H9 (cell line): ENCODE measurements at regions not wholly inside any gene's neighbourhood (a gene's known extent, or its start where the extent isn't known, plus 50 kb on each side); places are given as distances from the start of the nearest gene placed in this dataset.

Source experiments
- DNase-seq: peaks from one replicate; pipeline ENCODE4 v3.0.0-alpha.2; 2017
- H2AFZ ChIP-seq: one replicate; pipeline ENCODE4 v1.6.1; 2013; ENCODE audit warnings: mild to moderate bottlenecking, low read length, control low read depth, moderate library complexity
- H2AK5ac ChIP-seq: 2 replicates; pipeline ENCODE4 v1.6.1; 2013; ENCODE audit warnings: low read length, control low read depth, mixed read lengths; ENCODE audit not compliant: insufficient read length
- H2BK120ac ChIP-seq: one replicate; pipeline ENCODE4 v1.6.1; 2013; ENCODE audit warnings: low read depth, mild to moderate bottlenecking, low read length, control low read depth, inconsistent platforms; ENCODE audit not compliant: poor library complexity, severe bottlenecking
- H2BK12ac ChIP-seq: 2 replicates; pipeline ENCODE4 v1.6.1; 2013; ENCODE audit warnings: low read length, control low read depth, mixed read lengths, low read depth; ENCODE audit not compliant: insufficient read length
- H2BK15ac ChIP-seq: 2 replicates; pipeline ENCODE4 v1.6.1; 2013; ENCODE audit warnings: low read depth, low read length, control low read depth
- H2BK20ac ChIP-seq: one replicate; pipeline ENCODE4 v1.6.1; 2013; ENCODE audit warnings: low read depth, mild to moderate bottlenecking, low read length, control low read depth, inconsistent platforms; ENCODE audit not compliant: poor library complexity, severe bottlenecking
- H2BK5ac ChIP-seq: 2 replicates; pipeline ENCODE4 v1.6.1; 2013; ENCODE audit warnings: low read length, control low read depth, mixed read lengths; ENCODE audit not compliant: insufficient read length
- H3K14ac ChIP-seq: 2 replicates; pipeline ENCODE4 v1.6.1; 2013; ENCODE audit warnings: low read length, control low read depth; ENCODE audit not compliant: insufficient read depth
- H3K18ac ChIP-seq: 2 replicates; pipeline ENCODE4 v1.6.1; 2013; ENCODE audit warnings: low read depth, mild to moderate bottlenecking, mixed read lengths, low read length, control low read depth; ENCODE audit not compliant: insufficient read length
- H3K23ac ChIP-seq: 2 replicates; pipeline ENCODE4 v1.6.1; 2013; ENCODE audit warnings: low read length, control low read depth, mixed read lengths, low read depth; ENCODE audit not compliant: insufficient read length
- H3K23me2 ChIP-seq: 2 replicates; pipeline ENCODE4 v1.6.1; 2013; ENCODE audit warnings: low read depth, mild to moderate bottlenecking, mixed read lengths, low read length, control low read depth; ENCODE audit not compliant: insufficient read length, poor library complexity, severe bottlenecking
- H3K27ac ChIP-seq: 2 replicates; pipeline ENCODE4 v1.5.1; 2013; ENCODE audit warnings: low read length, control low read depth, mixed read lengths, low read depth; ENCODE audit not compliant: insufficient read length
- H3K27me3 ChIP-seq: 2 replicates; pipeline ENCODE4 v1.6.1; 2013; ENCODE audit warnings: low read length, control low read depth, inconsistent platforms; ENCODE audit not compliant: insufficient read depth
- H3K4ac ChIP-seq: 2 replicates; pipeline ENCODE4 v1.6.1; 2013; ENCODE audit warnings: low read depth, mild to moderate bottlenecking, control low read depth, inconsistent platforms, low read length, moderate library complexity
- H3K4me1 ChIP-seq: 2 replicates; pipeline ENCODE4 v1.6.1; 2013; ENCODE audit warnings: low read length, control low read depth, inconsistent platforms; ENCODE audit not compliant: insufficient read depth
- H3K4me2 ChIP-seq: 2 replicates; pipeline ENCODE4 v1.6.1; 2013; ENCODE audit warnings: low read length, control low read depth, mixed read lengths; ENCODE audit not compliant: insufficient read length, insufficient read depth
- H3K56ac ChIP-seq: 2 replicates; pipeline ENCODE4 v1.6.1; 2013; ENCODE audit warnings: low read depth, mild to moderate bottlenecking, mixed read lengths, low read length, control low read depth; ENCODE audit not compliant: insufficient read length
- H3K79me1 ChIP-seq: 2 replicates; pipeline ENCODE4 v1.6.1; 2013; ENCODE audit warnings: low read depth, mild to moderate bottlenecking, moderate library complexity, low read length, control low read depth, inconsistent platforms; ENCODE audit not compliant: insufficient read depth, poor library complexity, severe bottlenecking
- H3K79me2 ChIP-seq: 2 replicates; pipeline ENCODE4 v1.6.1; 2013; ENCODE audit warnings: low read length, control low read depth, inconsistent platforms; ENCODE audit not compliant: insufficient read depth
- H3K9ac ChIP-seq: 2 replicates; pipeline ENCODE4 v1.6.1; 2013; ENCODE audit warnings: low read length, control low read depth, mixed read lengths; ENCODE audit not compliant: insufficient read length; ENCODE audit errors: extremely low read depth
- H3K9me3 ChIP-seq: one replicate; pipeline ENCODE4 v1.6.1; 2013; ENCODE audit warnings: low read depth, low read length, inconsistent platforms; ENCODE audit not compliant: control insufficient read depth
- H3T11ph ChIP-seq: one replicate; pipeline ENCODE4 v1.6.1; 2013; ENCODE audit warnings: mild to moderate bottlenecking, low read length, control low read depth, inconsistent platforms
- H4K20me1 ChIP-seq: one replicate; pipeline ENCODE4 v1.6.1; 2013; ENCODE audit not compliant: control insufficient read depth, insufficient read length, insufficient read depth
- H4K5ac ChIP-seq: 2 replicates; pipeline ENCODE4 v1.6.1; 2013; ENCODE audit warnings: low read depth, mild to moderate bottlenecking, mixed read lengths, low read length, control low read depth; ENCODE audit not compliant: insufficient read length
- H4K8ac ChIP-seq: replicated peaks from 2 replicates; pipeline ENCODE4 v1.6.1; 2013; ENCODE audit warnings: low read length, control low read depth, mixed read lengths, low read depth; ENCODE audit not compliant: insufficient read length
- H4K91ac ChIP-seq: 2 replicates; pipeline ENCODE4 v1.6.1; 2013; ENCODE audit warnings: low read depth, mild to moderate bottlenecking, moderate library complexity, mixed read lengths, low read length, control low read depth; ENCODE audit not compliant: insufficient read length
- H3K27ac Mint-ChIP-seq, 3 experiments: 2 replicates in 2 of 3; 3 replicates in 1 of 3; pipeline ENCODE4 v1.8.0; 2020 to 2021; ENCODE audit warnings: mixed read lengths in 3 of 3, mild to moderate bottlenecking in 1 of 3, moderate library complexity in 1 of 3
- H3K27me3 Mint-ChIP-seq: 2 replicates; pipeline ENCODE4 v1.8.0; 2021; ENCODE audit warnings: low read depth, mild to moderate bottlenecking, moderate library complexity, mixed read lengths
- H3K36me3 Mint-ChIP-seq, 3 experiments: 2 replicates in 2 of 3; 3 replicates in 1 of 3; pipeline ENCODE4 v1.8.0; 2020 to 2021; ENCODE audit warnings: low read depth in 3 of 3, mixed read lengths in 3 of 3; ENCODE audit not compliant: insufficient read depth in 1 of 3
- H3K4me1 Mint-ChIP-seq, 2 experiments: 2 replicates each; pipeline ENCODE4 v1.8.0; 2020; ENCODE audit warnings: mixed read lengths in 2 of 2
- H3K4me3 Mint-ChIP-seq, 2 experiments: 2 replicates in 1 of 2; 3 replicates in 1 of 2; pipeline ENCODE4 v1.8.0; 2020 to 2021; ENCODE audit warnings: mild to moderate bottlenecking in 2 of 2, mixed read lengths in 2 of 2, moderate library complexity in 1 of 2
- H3K9me3 Mint-ChIP-seq, 2 experiments: 2 replicates in 1 of 2; 3 replicates in 1 of 2; pipeline ENCODE4 v1.8.0; 2020; ENCODE audit warnings: mild to moderate bottlenecking in 2 of 2, mixed read lengths in 2 of 2, moderate library complexity in 1 of 2
- TF ChIP-seq, protein P1 (sequence below): fragments of 200-600 bp; sonication (generic); conservative IDR thresholded peaks from 3 replicates; pipeline ENCODE4 v1.8.0; 2021; ENCODE audit warnings: antibody characterized with exemption, mild to moderate bottlenecking

DNA sequence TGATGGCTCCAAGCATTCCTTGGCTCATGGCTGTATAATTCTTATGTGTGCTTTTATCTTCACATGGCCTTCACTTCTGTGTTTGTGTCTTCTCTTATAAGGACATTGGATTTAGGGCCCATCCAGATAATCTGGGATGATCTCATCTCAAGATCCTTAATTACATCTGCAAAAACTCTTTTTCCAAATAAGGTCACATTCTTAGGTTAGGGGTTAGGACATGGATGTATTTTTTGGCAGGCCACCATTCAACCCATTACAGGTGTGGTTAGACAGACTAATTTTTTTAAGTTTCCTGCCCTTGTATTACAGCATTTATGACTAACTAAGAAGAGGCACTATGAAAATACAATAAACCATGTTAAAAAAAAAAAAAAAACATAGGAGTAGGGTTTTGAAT, 254.0 kb downstream of the TPBG start:
- H3K14ac ChIP-seq, result no peak overlapping the region
- H3K4me2 ChIP-seq, result no peak overlapping the region
- Mint-ChIP-seq H3K36me3 (no peaks in the 10 kb centered on the region), H3K4me3 (no peak overlapping the region), H3K9me3 (no peaks in the 10 kb centered on the region; a peak in 1 of 5 replicates), H3K27ac (no peak overlapping the region), H3K4me1 (no peaks in the 10 kb centered on the region), H3K27me3 (no peaks in the 10 kb centered on the region)
- H3K4me1 ChIP-seq, result no peaks in the 10 kb centered on the region
- no peak overlapping the region for H2AK5ac ChIP-seq
- H3K9ac ChIP-seq, result no peak overlapping the region
- no peak overlapping the region for H2BK12ac ChIP-seq
- no peak overlapping the region for H3K27ac ChIP-seq
- H2AFZ ChIP-seq, result no peak overlapping the region
- H4K91ac ChIP-seq, result no peak overlapping the region
- no peak overlapping the region for H2BK5ac ChIP-seq
- no peak overlapping the region for H3K18ac ChIP-seq
- no peaks in the 10 kb centered on the region for H3K23me2 ChIP-seq
- no peaks in the 10 kb centered on the region for H3K79me1 ChIP-seq
- H3K4ac ChIP-seq, result no peak overlapping the region
- no peak overlapping the region for H3T11ph ChIP-seq
- H3K79me2 ChIP-seq, result no peaks in the 10 kb centered on the region
- no peak overlapping the region for H4K5ac ChIP-seq
- H3K23ac ChIP-seq, result no peak overlapping the region
- H2BK15ac ChIP-seq, result no peak overlapping the region
- no peaks in the 10 kb centered on the region for H3K27me3 ChIP-seq
- no peak for DNase-seq
- H3K9me3 ChIP-seq, result no peaks in the 10 kb centered on the region
- H2BK120ac ChIP-seq, result no peak overlapping the region
- H2BK20ac ChIP-seq, result no peak overlapping the region
- H4K20me1 ChIP-seq, result no peaks in the 10 kb centered on the region
- H3K56ac ChIP-seq, result no peak overlapping the region
- TF ChIP-seq, protein P1, sequence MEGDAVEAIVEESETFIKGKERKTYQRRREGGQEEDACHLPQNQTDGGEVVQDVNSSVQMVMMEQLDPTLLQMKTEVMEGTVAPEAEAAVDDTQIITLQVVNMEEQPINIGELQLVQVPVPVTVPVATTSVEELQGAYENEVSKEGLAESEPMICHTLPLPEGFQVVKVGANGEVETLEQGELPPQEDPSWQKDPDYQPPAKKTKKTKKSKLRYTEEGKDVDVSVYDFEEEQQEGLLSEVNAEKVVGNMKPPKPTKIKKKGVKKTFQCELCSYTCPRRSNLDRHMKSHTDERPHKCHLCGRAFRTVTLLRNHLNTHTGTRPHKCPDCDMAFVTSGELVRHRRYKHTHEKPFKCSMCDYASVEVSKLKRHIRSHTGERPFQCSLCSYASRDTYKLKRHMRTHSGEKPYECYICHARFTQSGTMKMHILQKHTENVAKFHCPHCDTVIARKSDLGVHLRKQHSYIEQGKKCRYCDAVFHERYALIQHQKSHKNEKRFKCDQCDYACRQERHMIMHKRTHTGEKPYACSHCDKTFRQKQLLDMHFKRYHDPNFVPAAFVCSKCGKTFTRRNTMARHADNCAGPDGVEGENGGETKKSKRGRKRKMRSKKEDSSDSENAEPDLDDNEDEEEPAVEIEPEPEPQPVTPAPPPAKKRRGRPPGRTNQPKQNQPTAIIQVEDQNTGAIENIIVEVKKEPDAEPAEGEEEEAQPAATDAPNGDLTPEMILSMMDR, result no peak
- no peak overlapping the region for H4K8ac ChIP-seq
